ENCODE measurements at regions not wholly inside any gene's neighbourhood (a gene's known extent, or its start where the extent isn't known, plus 50 kb on each side); places are given as distances from the start of the nearest gene placed in this dataset.
"Not testable (repeated sequence)": the region's sequence is repeated elsewhere in the genome, so short reads cannot be mapped to it uniquely, and the experiment has no call there.

GRCh38 chr3:109702976-109703375, 365.6 kb upstream of the DPPA4 start:
- no peak for TF ChIP-seq CTCF (IDR thresholded peaks at IDR 0.05; ENCODE audit: low read depth, low read length)
- Histone ChIP-seq H3K36me3 (no peaks in the 10 kb centered on the region), H3K27me3 (no peaks in the 10 kb centered on the region), H3K4me3 (ENCODE audit: low read depth, low read length) (no peak overlapping the region), H3K9me3 (peaks cover 3% of the 10 kb centered on the region; the same call in 1 of the 2 replicates), H3K4me1 (no peaks in the 10 kb centered on the region)
- DNase-seq, result no peak

- not testable (repeated sequence) for H3K27me3 ChIP-seq; H3K36me3 ChIP-seq; DNase-seq; H3K9me3 ChIP-seq; H3K4me1 ChIP-seq; H3K4me3 ChIP-seq (ENCODE audit: low read depth, low read length)
These were observed 367.8 kb upstream of the DPPA4 start for GRCh38 chr3:109705133-109705532.

- no peaks in the 10 kb centered on the region for H3K36me3 ChIP-seq
- peaks cover 3% of the 10 kb centered on the region for H3K9me3 ChIP-seq
- H3K4me3 ChIP-seq (ENCODE audit: low read depth, low read length), result no peak overlapping the region
- H3K4me1 ChIP-seq, result no peaks in the 10 kb centered on the region
- TF ChIP-seq CTCF (IDR thresholded peaks at IDR 0.05; ENCODE audit: low read depth, low read length), result no peak
- DNase-seq, result no peak
- no peaks in the 10 kb centered on the region for H3K27me3 ChIP-seq
These were observed 370.3 kb upstream of the DPPA4 start for GRCh38 chr3:109707617-109708016.

GRCh38 chr3:109713288-109713687, 375.9 kb upstream of the DPPA4 start:
- H3K27me3 ChIP-seq, result no peaks in the 10 kb centered on the region
- no peaks in the 10 kb centered on the region for H3K36me3 ChIP-seq
- no peak overlapping the region for H3K4me3 ChIP-seq (ENCODE audit: low read depth, low read length)
- H3K9me3 ChIP-seq, result no peaks in the 10 kb centered on the region; the same call in 1 of the 2 replicates
- DNase-seq, result no peak
- no peaks in the 10 kb centered on the region for H3K4me1 ChIP-seq
- no peak for TF ChIP-seq CTCF (IDR thresholded peaks at IDR 0.05; ENCODE audit: low read depth, low read length)

- Histone ChIP-seq H3K9me3 (no peaks in the 10 kb centered on the region), H3K4me3 (ENCODE audit: low read depth, low read length) (no peak overlapping the region), H3K27me3 (no peaks in the 10 kb centered on the region), H3K36me3 (no peaks in the 10 kb centered on the region), H3K4me1 (no peaks in the 10 kb centered on the region)
- TF ChIP-seq CTCF (IDR thresholded peaks at IDR 0.05; ENCODE audit: low read depth, low read length), result no peak
- no peak for DNase-seq
These were observed 378.4 kb upstream of the DPPA4 start for GRCh38 chr3:109715707-109716106.

GRCh38 chr3:109718850-109719249, 381.5 kb upstream of the DPPA4 start:
- H3K4me1 ChIP-seq, result no peaks in the 10 kb centered on the region
- H3K27me3 ChIP-seq, result no peaks in the 10 kb centered on the region
- H3K36me3 ChIP-seq, result no peaks in the 10 kb centered on the region
- peaks cover 3% of the 10 kb centered on the region; the same call in 1 of the 2 replicates for H3K9me3 ChIP-seq
- no peak for DNase-seq
- no peak overlapping the region for H3K4me3 ChIP-seq (ENCODE audit: low read depth, low read length)
- no peak for TF ChIP-seq CTCF (IDR thresholded peaks at IDR 0.05; ENCODE audit: low read depth, low read length)

Measured in BE2C (cell line).